Stimulated activated effector memory CD8-positive, alpha-beta T cell treated with anti-CD3 and anti-CD28 coated beads, Interleukin-12 subunit alpha, Interleukin-12 subunit beta, amount 100 ng/mL, for 72 hours (primary cell): ENCODE measurements at regions not wholly inside any gene's neighbourhood (a gene's known extent, or its start where the extent isn't known, plus 50 kb on each side); places are given as distances from the start of the nearest gene placed in this dataset.
"Not testable (repeated sequence)": the region's sequence is repeated elsewhere in the genome, so short reads cannot be mapped to it uniquely, and the experiment has no call there.

Experiments used
- ATAC-seq: fragments of 150-1000 bp; cut with Tn5 transposase; 2 replicates; pipeline ENCODE4 v1.10.0; 2021
- DNase-seq, 2 donors: peaks; one replicate each; pipeline ENCODE4 v3.0.0; 2021 to 2022; ENCODE audit warnings: low spot score in 2 of 2
- H3K27ac Mint-ChIP-seq: one replicate; pipeline ENCODE4 v1.8.0; 2022; ENCODE audit warnings: mild to moderate bottlenecking, mixed read lengths
- H3K36me3 Mint-ChIP-seq: one replicate; pipeline ENCODE4 v1.8.0; 2022; ENCODE audit warnings: mild to moderate bottlenecking, mixed read lengths
- H3K4me1 Mint-ChIP-seq: one replicate; pipeline ENCODE4 v1.8.0; 2022; ENCODE audit warnings: mixed read lengths
- H3K4me3 Mint-ChIP-seq: one replicate; pipeline ENCODE4 v1.8.0; 2022; ENCODE audit warnings: mild to moderate bottlenecking, mixed read lengths
- H3K9me3 Mint-ChIP-seq: one replicate; pipeline ENCODE4 v1.8.0; 2022; ENCODE audit warnings: mixed read lengths

DNA sequence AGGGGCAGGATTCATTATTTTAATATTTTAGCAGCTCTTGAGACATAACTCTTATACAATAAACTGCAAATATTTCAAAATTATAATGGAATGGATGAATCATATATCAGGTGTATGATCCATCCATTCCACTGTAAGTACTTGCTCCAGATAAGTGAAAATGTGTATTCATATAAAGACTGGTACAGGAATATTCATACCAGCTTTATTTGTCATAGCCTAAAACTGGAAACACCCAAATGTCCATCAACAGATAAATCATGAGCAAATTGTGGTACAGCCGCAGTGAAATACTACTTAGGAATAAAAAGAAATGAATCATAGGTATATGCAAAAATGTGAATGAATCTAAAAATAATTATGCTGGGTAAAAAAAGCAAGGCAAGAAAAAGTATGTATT lies 263.6 kb upstream of the SYT10 start:
- H3K36me3 Mint-ChIP-seq: no peaks in the 10 kb centered on the region

DNA sequence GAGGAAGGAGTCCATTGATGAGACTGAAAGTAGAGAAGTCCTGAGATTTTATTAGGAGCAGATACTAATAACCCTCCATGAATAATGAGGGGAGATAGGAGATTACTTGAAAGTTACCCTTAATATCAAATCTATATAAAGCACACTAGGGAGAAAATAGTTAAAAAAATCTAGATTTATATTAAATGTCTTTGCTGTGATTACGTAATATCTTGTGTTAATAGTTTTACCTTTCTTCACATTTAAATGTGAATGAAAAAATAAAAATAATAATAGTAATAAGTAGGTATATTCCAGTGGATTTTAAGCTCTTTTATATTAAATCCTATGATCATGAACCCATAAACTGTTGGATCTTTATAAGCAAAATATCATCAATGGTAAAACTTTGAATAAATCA lies 267.3 kb upstream of the SYT10 start:
- Mint-ChIP-seq H3K9me3 (peaks cover 2% of the 10 kb centered on the region), H3K4me3 (no peak overlapping the region), H3K27ac (no peak overlapping the region), H3K4me1 (no peaks in the 10 kb centered on the region), H3K36me3 (no peaks in the 10 kb centered on the region)
- no peak for ATAC-seq
- DNase-seq: no peak

More for the DNA sequence above, 263.6 kb upstream of the SYT10 start:
- Mint-ChIP-seq H3K4me3 (no peak overlapping the region), H3K9me3 (peaks cover 10% of the 10 kb centered on the region), H3K4me1 (no peaks in the 10 kb centered on the region), H3K27ac (no peak overlapping the region)
- ATAC-seq: no peak
- DNase-seq: no peak

DNA sequence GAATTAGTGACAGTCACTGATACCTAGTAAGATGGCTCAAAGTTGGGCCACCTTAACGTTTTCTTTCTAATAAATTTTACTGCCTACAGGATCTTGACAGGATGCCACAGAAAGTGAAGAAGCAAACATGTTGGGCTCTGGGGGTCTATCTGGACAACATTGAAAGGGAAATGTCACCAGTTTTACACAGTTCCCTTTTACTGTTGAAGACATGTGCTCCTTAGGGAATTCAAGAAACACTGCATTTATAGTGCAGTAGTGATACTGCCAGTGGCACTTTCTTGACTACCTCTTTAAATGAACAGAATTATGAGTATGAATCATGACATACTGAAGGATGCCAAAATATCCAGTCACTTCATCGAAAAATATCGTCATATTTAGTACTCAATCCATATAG lies 269.3 kb upstream of the SYT10 start:
- DNase-seq (no peak), ATAC-seq (no peak)
- Mint-ChIP-seq H3K36me3 (no peaks in the 10 kb centered on the region), H3K9me3 (peaks cover 7% of the 10 kb centered on the region), H3K4me3 (no peak overlapping the region), H3K27ac (no peak overlapping the region), H3K4me1 (no peaks in the 10 kb centered on the region)

DNA sequence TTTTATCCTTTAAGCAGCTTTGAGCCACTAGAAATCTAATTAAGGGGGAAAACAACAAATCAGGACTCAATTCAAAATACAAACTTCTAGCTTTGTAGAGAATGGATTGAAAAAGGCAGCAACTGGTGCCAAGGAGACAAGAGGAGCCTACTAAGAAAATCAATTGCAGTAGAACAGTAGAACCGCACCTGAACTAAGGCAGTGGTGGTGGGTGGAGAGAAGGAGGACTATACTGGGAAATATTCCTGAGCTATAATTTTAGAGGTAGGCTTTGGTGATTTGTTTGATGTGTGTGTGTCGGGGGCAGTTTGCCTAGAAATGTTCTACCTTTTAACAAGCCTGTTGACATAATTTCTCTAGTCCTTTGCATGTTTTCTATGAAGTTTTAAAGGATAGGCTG lies 270.9 kb upstream of the SYT10 start:
- Mint-ChIP-seq H3K36me3 (no peaks in the 10 kb centered on the region), H3K4me1 (no peaks in the 10 kb centered on the region), H3K9me3 (peaks cover 7% of the 10 kb centered on the region), H3K27ac (no peak overlapping the region), H3K4me3 (no peak overlapping the region)
- no peak for ATAC-seq
- DNase-seq: no peak

DNA sequence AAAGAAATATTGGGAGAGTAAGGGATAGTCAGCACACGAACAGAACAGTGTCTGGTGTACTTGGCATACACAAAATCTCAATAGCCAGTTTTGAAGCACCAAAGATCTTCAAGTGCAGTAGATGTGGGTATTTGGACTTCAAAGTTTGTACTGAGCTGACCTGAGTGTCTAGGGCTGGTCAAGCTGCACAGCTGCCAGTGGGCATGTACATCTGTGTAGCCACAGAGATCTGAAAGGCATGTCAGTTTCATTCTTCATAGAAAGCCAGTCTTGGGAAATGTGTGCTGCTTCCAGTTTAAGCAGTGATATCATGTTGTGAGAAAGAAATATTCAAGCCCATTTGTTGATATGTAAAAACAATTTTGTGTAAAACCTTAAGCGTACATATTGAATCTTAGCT lies 279.0 kb upstream of the SYT10 start:
- H3K4me1 Mint-ChIP-seq: no peaks in the 10 kb centered on the region
- H3K36me3 Mint-ChIP-seq: no peaks in the 10 kb centered on the region
- ATAC-seq (no peak), DNase-seq (no peak)
- peaks cover 8% of the 10 kb centered on the region for H3K9me3 Mint-ChIP-seq
- no peak overlapping the region for H3K27ac Mint-ChIP-seq
- no peak overlapping the region for H3K4me3 Mint-ChIP-seq

DNA sequence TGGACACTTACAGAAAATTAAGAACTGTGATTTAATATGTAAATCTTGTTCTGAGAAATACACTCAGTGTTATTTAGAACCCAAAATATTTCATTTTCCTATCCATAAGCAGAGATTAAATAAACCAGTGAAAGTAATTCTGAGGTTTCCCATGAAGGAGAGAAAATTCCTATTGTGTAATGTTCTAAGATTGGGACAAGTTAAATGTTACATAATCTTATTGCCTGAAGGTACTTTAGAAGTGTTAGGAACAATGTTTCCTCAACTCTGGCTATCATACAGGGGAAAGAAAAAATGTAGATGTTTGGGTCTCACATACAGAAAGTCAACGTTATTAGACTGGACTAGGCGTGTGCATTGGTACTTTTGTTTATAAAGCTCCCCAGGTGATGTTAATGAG lies 281.9 kb upstream of the SYT10 start:
- ATAC-seq (no peak), DNase-seq (no peak)
- Mint-ChIP-seq H3K9me3 (peaks cover 8% of the 10 kb centered on the region), H3K4me1 (no peaks in the 10 kb centered on the region), H3K27ac (no peak overlapping the region), H3K4me3 (no peak overlapping the region), H3K36me3 (no peaks in the 10 kb centered on the region)

DNA sequence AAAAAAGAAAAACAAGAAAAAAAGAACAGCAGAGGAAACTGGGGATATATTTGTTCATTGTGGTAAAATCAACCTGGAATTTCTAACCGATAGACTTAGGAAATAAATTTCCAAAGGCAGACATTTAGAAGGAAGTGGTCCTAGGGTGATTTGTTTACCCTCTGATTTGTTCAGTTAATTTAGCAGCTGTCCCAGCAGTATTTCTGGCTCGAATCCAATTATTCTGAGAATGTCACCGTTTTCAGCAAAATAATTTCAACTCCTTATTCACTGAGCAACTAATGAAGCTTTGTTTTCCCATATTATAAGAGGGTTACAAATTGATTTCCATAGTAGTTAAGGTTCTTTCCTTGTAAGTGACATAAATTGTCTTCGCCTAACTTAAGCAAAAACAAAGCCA lies 285.2 kb upstream of the SYT10 start:
- Mint-ChIP-seq H3K27ac (no peak overlapping the region), H3K4me3 (no peak overlapping the region), H3K36me3 (no peaks in the 10 kb centered on the region), H3K9me3 (peaks cover 12% of the 10 kb centered on the region), H3K4me1 (no peaks in the 10 kb centered on the region)
- DNase-seq: no peak
- ATAC-seq: no peak

DNA sequence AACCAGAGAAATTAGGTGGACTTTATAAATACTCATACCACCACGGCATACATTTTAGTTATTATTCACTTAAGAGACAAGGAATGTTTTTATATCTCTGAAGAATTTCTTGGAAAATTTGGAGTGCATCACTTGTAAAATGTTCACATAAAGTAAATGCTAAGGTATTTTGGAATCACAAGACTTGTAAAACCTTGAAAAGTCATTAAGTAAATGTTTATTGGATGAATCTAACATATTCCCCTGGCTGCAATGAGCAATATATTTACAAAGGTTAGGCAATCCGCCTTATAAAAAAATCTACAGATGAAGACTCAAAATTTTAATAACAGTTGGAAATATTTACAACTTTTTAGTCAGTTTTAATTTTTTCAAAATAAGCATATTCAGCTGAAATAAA lies 287.4 kb upstream of the ALG10 start:
- H3K27ac Mint-ChIP-seq: no peak overlapping the region
- no peak for ATAC-seq
- H3K4me3 Mint-ChIP-seq: no peak overlapping the region
- no peak for DNase-seq
- H3K4me1 Mint-ChIP-seq: no peaks in the 10 kb centered on the region
- peaks cover 18% of the 10 kb centered on the region for H3K9me3 Mint-ChIP-seq
- H3K36me3 Mint-ChIP-seq: no peaks in the 10 kb centered on the region

DNA sequence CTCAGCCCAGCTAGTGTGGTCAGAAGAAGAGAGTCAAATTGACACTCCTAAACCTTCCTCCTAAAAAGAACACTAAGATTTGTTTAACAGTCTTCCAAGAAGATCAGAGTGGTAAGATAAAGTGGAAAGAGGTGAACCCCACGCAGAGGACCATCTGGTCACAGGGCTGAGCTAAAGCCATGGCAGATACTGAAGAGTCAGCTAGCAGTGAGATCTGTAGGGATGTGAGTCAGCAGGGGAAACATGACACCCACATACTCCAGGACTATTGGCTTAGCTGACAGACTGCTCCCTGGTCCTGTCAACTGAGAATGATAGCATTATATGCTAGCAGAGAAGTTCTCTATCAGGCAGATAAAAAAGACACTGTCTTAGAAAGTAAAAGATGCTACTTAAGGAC lies 269.4 kb upstream of the ALG10 start:
- H3K4me1 Mint-ChIP-seq: no peaks in the 10 kb centered on the region
- no peak overlapping the region for H3K27ac Mint-ChIP-seq
- DNase-seq (no peak), ATAC-seq (peak; percentile 36)
- H3K4me3 Mint-ChIP-seq: no peak overlapping the region
- H3K36me3 Mint-ChIP-seq: no peaks in the 10 kb centered on the region
- peaks cover 9% of the 10 kb centered on the region for H3K9me3 Mint-ChIP-seq

DNA sequence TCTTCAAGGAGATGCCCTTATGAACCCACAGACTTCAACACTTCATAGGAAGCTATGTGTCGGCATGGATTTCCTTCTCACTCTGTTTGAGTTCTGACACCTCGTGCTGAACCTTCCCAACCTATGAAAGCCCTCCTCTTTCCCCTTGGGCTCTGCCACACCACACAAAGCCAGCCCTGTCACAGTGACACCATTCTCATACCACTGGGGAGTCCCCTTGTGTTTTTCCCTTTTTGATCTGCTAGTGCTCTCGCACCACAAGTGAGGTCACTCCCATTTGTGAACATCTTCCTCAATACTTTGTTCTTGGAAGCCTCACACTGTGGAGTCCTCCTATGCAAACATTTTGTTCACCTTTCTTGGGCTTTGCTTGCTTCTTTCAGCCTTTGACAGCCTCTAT lies 264.6 kb upstream of the ALG10 start:
- H3K36me3 Mint-ChIP-seq: no peaks in the 10 kb centered on the region
- H3K4me1 Mint-ChIP-seq: no peaks in the 10 kb centered on the region
- DNase-seq: no peak
- H3K27ac Mint-ChIP-seq: no peak overlapping the region
- no peak overlapping the region for H3K4me3 Mint-ChIP-seq
- ATAC-seq: no peak
- peaks cover 15% of the 10 kb centered on the region for H3K9me3 Mint-ChIP-seq

DNA sequence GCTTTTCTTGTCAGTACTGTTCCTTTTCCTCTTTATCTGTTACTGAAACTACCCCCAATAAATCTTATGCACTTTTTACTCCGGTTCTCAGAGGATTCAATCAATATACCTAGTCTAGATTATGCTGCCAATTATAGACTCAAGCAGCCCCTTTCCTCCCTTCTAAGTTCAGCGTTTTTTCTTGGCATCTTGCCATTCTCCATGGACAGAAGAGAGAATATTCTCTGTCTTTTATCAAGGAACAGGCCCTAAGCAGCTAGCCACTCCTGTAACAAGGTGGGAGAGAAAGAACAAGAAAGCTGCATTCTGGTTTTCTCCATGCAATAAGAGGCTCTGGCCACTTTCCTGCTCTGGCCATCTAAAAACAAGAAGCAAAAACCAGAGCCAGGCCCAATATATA lies 263.0 kb upstream of the ALG10 start:
- Mint-ChIP-seq H3K4me1 (no peaks in the 10 kb centered on the region), H3K9me3 (peaks cover 13% of the 10 kb centered on the region), H3K36me3 (no peaks in the 10 kb centered on the region), H3K4me3 (no peak overlapping the region), H3K27ac (no peak overlapping the region)
- DNase-seq (no peak), ATAC-seq (no peak)

DNA sequence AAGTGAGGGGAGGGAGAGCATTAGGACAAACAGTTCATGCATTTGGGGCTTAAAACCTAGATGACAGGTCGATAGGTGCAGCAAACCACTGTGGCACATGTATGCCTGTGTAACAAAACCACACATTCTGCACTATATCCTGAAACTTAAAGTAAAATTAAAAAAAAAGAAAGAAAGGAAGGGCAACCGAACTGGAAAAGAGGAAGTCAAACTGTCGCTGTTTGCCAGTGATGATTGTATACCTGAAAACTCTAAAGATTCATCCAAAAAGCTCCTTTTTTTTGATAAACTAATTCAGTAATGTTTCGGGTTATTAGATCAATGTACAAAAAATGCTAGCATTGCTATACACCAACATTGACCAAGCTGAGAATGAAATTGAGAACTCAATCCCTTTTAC lies 259.0 kb upstream of the ALG10 start:
- Mint-ChIP-seq H3K27ac (no peak overlapping the region), H3K4me1 (no peaks in the 10 kb centered on the region), H3K36me3 (no peaks in the 10 kb centered on the region), H3K4me3 (no peak overlapping the region), H3K9me3 (peaks cover 8% of the 10 kb centered on the region)
- DNase-seq: no peak
- no peak for ATAC-seq

DNA sequence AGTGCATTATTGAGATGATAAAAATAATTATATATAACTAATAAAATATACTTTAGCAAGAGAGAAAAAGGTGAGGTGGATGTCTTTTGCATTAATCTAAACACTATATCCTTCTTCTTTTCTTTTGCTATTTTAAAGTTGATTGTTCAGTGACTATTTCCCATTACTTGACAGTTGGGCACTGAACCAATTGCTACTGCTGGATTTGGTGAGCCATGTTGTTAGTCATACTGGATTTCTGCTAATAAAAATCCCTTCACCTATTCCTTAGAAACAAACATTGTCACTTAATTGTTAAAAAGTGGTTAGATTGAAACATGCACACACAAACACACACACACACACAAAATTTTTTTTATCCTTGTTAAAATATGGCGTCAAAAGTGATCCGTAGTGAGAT lies 251.6 kb upstream of the ALG10 start:
- Mint-ChIP-seq H3K9me3 (peaks cover 6% of the 10 kb centered on the region), H3K4me1 (no peaks in the 10 kb centered on the region), H3K27ac (no peak overlapping the region), H3K36me3 (no peaks in the 10 kb centered on the region), H3K4me3 (no peak overlapping the region)
- no peak for DNase-seq
- no peak for ATAC-seq

DNA sequence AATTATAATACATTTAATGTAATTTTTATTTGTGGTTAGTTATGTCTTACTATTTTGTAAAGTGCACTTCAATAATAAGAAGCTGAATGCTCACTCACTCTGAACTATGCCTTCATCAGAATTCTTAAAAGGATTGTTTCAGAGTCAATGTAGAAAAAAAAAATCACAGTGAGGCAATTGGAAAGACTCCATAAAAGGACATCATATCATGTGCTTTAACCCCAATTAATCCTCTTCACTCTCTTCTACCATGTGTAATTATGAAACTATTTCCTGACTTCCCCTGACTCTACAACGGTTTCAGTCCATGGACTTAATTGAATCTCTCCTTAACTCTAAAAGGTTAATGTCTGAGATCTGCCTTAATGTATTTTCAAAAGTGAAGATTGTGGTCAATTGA lies 250.4 kb upstream of the ALG10 start:
- no peaks in the 10 kb centered on the region for H3K36me3 Mint-ChIP-seq

DNA sequence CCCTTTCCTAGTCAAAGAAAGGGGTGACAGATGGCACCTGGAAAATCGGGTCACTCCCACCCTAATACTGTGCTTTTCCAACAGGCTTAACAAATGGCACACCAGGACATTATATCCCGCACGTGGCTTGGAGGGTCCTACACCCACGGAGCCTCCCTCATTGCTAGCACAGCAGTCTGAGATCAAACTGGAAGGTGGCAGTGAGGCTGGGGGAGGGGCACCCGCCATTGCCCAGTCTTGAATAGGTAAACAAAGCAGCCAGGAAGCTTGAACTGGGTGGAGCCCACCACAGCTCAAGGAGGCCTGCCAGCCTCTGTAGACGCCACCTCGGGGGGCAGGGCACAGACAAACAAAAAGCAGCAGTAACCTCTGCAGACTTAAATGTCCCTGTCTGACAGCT lies 249.2 kb upstream of the ALG10 start:
- not testable (repeated sequence) for H3K27ac Mint-ChIP-seq, DNase-seq, ATAC-seq, H3K4me3 Mint-ChIP-seq, H3K36me3 Mint-ChIP-seq, H3K4me1 Mint-ChIP-seq
- H3K9me3 Mint-ChIP-seq: peaks cover 11% of the 10 kb centered on the region

More for the DNA sequence above, 250.4 kb upstream of the ALG10 start:
- Mint-ChIP-seq H3K4me1 (no peaks in the 10 kb centered on the region), H3K4me3 (no peak overlapping the region), H3K9me3 (peaks cover 11% of the 10 kb centered on the region), H3K27ac (no peak overlapping the region)
- DNase-seq (no peak), ATAC-seq (no peak)

DNA sequence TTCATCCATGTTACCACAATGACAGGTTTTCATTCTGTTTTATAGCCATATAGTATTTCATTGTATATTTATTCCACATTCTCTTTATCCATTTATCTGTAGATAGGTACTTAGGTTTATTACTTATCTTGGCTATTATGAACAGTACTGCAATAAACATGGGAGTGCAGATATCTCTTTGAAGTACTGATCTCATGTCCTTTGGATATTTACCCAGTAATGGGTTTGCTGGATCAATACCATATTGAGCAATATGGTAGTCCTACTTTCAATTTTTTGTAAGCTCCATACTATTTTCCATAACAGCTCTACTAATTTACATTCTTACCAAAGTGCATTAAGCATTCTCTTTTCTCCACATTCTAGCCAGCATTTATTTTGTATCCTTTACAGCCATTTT lies 235.8 kb upstream of the ALG10 start:
- ATAC-seq: no peak
- H3K27ac Mint-ChIP-seq: no peak overlapping the region
- no peak for DNase-seq
- H3K4me1 Mint-ChIP-seq: no peaks in the 10 kb centered on the region
- H3K36me3 Mint-ChIP-seq: no peaks in the 10 kb centered on the region
- no peak overlapping the region for H3K4me3 Mint-ChIP-seq
- peaks cover 6% of the 10 kb centered on the region for H3K9me3 Mint-ChIP-seq

DNA sequence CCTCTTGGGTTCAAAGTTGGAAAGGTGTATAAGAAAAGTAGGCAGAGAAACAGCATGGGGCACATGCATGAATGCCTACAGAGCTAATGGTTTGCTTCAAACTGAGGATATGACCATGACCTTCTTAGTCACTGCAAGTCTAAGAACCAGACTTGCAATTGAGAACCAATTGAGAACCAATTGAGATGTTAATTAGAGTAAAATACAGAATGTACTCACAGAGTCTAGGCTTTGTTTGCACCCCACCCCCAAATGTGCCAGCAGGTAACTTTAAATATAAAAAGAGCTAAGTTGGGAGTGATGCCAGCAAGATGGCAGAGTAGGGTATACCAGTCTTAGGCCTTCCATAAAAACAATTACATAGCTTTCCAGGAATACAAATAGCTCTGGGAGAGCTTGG lies 227.3 kb upstream of the ALG10 start:
- Mint-ChIP-seq H3K4me3 (no peak overlapping the region), H3K36me3 (no peaks in the 10 kb centered on the region), H3K9me3 (peaks cover 10% of the 10 kb centered on the region), H3K27ac (no peak overlapping the region), H3K4me1 (no peaks in the 10 kb centered on the region)
- no peak for DNase-seq
- no peak for ATAC-seq
